SW 1271 (cell line): ENCODE measurements at regions not wholly inside any gene's neighbourhood (a gene's known extent, or its start where the extent isn't known, plus 50 kb on each side); places are given as distances from the start of the nearest gene placed in this dataset.
"Not testable (repeated sequence)": the region's sequence is repeated elsewhere in the genome, so short reads cannot be mapped to it uniquely, and the experiment has no call there.

Experiments used
- DNase-seq, 2 experiments: peaks; one replicate each; lab custom pipeline; 2025; lab: John Stamatoyannopoulos, UW

DNA sequence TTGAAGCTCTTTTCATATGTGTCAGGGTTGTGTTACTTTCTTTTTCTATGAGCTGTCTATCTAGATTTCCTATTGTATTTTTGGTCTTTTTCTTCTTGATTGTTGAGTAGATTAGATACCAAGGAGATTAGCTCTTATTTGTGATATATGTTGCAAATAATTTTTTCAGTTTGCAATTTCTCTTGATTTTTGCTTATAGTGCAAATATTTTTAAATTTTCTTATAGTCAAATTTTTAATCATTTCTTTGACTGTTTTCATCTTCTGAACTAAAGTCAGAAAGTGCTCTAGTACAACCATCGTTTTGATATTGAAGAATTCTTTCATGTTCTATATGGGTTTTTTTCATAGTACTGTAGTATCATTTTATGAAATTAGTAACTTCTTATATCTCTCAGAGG, 193.7 kb downstream of the OSTF1 start:
- no peak for DNase-seq

DNA sequence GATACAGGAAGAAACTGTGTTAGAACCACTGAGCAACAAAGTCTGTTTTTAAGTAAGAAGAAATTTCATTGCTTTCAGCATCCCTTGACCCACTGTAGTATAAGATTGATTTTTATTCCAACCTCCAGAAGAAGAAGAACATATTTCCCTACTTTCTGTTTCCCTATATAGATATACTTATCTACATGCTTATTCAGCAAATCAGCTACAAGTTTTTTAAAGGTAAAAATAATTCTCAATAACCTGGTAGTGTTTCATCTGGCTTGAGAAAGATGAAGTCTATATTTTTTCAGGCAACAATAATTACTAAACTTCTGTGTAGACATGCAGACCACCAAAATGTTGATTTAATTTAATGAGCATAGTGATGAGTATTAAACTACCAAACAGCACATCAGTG, 201.0 kb downstream of the OSTF1 start:
- DNase-seq, result no peak

DNA sequence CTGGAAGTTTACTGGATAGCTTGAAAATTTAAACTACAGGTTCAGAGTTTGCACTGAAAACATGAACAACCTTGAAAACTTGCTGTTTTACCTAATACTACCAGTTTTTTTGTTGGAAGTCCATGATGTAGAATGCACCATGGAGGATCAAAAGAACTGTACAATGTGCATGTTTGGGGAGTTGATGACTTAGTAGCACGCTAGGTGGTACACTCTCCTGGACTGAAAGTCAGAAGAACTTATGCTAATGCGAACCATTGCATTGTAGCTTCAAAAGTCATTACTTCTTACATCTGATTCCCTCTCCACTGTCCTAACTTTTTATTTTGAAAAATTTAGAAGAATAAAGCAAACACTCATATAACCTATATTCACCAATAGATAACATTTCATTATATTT, 211.0 kb downstream of the OSTF1 start:
- DNase-seq, result no peak

DNA sequence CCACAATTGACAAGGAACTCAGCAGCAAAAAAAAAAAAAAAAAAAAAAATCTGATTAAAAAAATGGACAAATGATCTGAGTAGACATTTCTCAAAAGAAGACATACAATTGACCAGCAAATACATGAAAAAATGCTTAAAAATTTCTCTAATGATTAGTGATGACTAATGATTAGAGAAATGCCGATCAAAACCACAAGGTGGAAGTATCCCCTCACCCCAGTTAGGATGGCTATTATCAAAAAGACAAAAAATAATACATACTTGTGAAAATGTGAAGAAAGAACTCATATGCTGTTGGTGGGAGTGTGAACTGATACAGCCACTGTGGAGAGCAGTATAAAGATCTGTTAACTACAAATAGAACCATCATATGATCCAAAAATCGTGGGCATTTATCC, 245.3 kb downstream of the OSTF1 start:
- DNase-seq, result no peak

DNA sequence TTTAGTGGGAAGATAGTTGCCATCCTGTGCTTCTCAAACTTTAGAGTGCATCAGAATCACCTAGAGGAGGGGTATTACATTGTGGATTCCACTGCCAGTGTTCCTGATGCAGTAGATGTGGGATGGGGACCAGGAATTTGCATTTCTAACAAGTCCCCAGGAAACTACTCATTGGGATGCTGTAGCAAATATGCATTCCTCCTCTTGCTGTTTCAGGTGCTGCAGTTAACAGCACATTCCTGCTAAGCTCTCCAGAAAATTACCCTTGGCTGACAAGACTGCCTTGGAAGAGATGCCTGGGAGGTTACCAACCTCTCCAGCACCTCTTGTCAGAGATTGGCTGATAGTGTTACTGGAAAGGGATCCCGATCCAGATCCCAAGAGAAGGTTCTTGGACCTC, 270.5 kb downstream of the OSTF1 start:
- DNase-seq, result no peak

DNA sequence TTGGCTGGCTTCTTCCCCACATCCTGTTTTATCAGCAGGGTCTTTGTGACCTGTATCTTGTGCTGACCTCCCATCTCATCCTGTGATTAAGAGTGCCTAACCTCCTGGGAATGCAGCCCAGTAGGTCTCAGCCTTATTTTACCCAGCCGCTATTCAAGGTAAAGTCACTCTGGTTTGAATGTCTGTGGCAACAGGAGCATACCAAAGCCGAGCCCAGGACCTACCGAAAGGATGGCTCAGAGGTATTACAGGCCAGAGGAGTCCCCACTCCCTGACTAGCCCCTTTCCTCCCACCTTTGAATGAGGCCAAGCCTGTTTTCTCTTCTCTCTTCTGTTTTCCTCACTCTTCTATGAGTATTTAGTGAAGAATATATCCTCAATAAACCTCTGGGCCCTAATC, 271.3 kb downstream of the OSTF1 start:
- no peak for DNase-seq

DNA sequence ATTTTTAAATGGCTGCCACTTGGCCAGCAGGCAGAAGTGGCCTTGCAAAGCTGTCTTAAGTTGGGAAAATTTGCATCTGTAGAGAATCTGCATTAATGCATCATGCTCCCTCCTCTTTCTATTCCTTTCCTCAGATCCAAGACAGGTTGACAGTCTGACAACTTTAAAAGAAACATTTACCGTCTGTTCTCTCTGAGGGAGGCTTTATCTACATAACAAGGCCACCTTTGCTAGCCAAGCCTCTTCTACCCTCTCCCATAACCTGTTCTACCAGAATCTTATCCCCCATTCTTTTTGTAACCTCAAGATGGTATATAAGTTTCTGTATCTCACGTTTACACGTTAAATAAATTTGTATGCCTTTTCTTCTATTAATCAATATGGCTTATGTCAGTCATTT, 271.9 kb downstream of the OSTF1 start:
- DNase-seq, result no peak

DNA sequence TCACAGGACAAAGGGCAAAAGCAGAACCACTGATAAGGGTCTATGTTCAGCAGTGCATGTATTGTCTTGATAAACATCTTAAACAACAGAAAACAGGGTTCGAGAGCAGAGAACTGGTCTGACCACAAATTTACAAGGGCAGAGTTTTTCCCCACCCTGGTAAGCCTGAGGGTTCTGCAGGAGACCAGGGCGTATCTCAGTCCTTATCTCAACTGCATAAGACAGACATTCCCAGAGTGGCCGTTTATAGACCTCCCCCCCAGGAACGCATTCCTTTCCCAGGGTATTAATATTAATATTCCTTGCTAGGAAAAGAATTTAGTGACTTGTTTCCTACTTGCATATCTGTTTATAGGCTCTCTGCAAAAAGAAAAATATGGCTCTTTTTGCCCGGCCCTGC, 274.1 kb downstream of the OSTF1 start:
- not testable (repeated sequence) for DNase-seq

DNA sequence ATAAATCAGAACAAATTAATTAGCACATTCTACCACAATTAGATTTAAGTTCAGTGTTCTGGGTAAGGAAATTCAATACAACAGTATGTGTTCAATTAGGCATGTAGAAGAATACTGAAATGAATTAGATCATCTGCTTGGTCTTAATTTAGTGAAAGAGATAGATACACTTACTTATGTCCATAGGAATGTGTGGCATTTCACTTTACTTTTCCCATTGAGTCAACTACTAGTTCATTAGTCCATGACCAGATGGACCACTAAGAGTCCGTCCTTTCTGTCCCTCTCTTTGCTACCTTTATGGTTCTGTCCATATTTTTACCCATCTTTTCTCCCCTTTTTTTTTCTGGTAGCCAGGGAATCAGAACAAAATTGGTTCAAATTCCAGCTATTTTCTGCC, 276.9 kb downstream of the OSTF1 start:
- no peak for DNase-seq

DNA sequence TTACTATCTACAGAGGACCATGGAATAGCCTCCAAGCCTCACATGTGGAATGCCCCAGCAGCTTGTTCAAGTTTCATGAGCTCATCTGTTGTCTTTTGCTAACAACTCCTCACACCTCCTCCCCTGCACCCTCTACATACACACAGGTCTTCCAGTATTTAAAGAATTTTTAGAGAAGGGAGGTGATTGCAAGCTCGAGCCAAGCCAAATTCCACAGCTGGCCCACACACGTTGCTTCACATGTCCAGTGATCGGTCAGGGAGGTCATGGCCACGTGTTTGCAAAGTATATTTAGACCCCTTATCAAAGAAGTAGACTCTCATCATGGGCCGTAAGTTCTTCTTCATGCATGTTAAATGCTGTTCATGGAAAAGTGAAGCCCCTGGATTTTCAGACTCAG, 281.7 kb downstream of the OSTF1 start:
- no peak for DNase-seq

DNA sequence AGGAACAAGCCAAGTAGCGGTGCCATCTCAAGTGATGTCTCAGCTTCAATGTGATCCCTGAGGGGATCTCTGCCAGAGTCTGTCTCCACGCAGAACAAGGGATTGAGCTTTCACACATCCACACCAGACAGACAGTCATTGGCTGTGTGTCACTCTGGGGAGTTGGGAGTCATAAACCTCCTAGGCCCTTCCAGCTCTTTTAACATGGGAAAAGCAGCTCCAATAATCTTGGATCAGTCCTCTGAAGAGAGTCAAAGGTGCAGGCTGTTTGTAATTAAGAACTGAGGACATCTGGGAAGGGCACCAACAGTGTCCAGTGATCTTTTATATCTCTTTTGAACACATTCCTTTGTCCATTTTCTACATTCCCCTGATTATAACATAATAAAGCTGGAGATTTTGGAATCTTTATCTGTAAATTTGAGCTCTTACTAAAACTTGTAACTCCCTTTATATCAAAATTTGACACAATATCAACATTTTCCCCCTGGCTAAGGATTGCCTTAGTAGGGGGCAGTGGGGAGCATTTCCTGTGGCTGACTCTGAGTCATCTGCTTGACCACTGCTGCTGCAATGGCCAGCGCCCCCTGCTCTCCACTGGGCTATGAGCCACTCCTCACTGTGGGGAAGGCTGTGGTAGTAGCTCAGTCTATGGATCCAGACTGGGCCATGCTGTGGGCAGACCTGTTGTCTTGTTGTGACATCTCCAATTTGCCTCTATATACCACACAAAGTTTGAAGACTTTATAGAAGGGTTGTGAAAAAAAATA, 284.4 kb downstream of the OSTF1 start:
- DNase-seq, result no peak

DNA sequence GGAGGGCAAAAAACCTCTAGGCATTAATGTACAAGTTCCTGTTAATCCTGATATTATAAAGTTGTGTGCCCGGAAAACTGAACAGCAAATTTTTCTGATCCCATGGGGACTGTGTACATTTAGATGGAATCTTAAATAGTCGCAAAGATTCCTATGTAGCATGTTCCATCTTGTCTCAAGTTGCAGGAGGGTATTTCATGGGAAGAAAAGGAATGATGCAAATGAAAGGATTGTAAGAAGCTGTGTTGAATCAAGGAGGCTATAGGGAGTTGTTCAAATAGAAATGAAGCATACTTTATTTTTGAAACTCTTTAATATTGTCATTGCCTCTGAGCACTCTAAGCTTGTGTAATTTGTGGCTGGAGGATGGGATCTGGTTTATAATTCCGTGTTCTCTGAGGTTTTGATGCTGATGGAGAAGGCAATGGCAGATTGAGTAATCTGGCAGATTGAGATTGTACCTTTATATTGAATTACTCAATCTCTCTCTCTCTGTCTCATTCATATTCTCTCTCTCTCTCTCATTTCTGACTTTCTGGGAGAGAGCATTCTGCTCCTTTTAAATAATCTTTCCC, 288.5 kb downstream of the OSTF1 start:
- no peak for DNase-seq

DNA sequence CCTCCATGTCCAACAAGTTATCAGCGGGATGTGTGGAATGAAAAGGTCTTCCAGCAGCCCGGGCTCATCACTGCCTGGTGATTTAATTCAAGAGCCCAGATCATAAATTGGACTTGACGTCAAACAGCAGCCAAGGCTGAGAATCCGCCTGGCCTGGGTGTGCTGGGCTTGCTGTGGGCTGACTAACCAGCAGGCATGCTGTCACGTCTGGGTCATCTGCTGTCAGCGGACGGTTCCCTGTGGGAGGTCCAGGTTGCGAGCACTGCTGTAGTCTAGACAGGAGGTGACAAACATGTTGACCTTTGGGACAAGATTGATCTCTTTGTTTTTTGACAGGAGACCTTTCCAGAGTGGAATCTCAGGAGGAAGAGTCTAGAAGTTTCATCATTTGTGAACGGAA, 289.7 kb downstream of the OSTF1 start:
- no peak for DNase-seq

DNA sequence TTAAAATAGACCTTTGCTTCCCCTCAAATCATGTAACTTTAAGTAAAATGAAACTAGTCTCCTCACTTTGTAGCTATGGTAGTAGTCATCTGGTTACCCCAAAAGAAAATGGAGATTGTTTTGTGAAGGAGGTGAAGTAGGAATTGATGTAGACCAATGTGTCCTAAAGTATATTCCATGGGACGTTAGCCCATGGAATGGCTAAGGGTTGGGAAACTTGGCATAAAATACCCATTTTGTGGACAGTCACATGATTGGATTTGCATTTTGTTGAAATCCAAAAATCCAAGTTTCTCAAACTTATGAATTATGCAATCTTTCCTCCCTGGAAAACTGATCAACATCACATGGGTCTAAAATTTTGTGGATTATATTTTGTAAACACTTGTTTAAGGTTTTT, 290.6 kb downstream of the OSTF1 start:
- DNase-seq, result no peak

DNA sequence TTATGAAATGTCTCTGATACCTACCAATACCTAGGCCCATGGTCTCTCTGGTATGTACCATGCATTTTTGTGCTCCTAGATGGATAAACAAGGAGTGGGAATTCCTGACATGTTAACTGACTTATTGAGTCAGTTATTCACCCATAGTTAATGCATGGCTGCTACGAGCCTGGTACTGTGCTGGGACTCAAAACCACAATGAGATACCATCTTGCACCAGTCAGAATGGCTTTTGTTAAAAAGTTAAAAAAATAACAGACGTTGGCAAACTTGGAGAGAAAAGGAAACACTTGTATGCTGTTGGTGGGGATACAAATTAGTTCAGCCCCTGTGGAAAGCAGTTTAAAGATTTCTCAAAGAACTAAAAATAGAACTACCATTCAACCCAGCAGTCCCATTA, 293.8 kb downstream of the OSTF1 start:
- no peak for DNase-seq

DNA sequence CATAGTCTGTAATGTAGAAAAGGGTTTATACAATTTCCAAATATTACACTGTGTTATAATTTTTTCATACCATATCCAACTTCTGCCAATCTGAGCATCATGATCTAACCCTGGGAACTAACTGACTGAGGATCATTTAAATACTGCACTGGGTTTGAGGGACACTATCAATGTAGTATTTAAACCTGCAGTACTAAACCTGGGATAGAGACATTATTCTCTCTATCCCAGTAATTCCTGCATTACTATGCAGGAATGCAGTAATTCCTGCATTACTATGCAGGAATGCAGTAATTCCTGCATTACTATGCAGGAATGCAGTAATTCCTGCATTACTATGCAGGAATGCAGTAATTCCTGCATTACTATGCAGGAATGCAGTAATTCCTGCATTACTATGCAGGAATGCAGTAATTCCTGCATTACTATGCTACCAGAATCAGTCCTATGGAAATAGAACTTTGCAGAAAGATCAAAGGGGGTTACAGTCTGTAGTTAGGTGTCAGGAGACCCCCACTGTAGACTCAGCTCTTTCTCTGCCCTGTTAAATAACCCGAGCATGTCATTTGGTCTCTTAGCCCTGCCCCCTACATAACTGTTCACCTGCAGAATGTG, 295.2 kb downstream of the OSTF1 start:
- not testable (repeated sequence) for DNase-seq

DNA sequence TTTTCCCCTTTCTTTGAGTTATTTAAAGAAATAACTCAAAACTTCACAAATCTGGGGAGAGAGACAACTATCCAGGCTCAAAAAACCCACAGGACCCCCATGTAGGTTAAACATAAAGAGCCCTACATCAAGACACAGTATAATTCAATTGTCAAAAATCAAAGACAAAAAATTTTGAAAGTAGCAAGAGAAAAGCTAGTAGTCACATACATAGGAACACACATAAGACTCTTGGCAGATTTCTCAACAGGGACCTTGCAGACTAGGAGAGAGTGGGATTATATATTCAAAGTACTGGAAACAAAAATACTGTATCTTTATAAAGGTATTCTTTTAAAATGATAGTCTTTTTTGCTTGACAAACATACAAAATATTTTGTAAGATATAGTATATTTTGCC, 296.9 kb downstream of the OSTF1 start:
- no peak for DNase-seq

DNA sequence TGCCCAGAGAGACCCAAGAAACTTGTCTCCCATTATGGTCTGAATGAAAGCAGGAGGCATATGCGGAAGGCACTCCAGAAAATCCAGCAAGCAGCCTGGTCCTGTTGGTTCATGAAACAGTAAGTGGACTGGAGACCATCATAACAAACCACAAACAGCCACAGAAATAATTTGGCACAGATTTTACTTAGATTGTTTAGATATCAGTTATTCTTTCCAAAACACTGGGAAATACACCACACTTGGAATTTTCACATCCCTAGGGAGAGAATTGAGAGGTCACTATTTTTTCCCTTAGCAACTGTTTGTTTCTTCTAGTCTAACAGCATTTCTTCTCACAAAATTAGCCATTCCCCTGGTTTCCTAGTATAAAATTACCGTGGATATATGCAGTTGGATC, 300.8 kb downstream of the OSTF1 start:
- DNase-seq, result no peak

DNA sequence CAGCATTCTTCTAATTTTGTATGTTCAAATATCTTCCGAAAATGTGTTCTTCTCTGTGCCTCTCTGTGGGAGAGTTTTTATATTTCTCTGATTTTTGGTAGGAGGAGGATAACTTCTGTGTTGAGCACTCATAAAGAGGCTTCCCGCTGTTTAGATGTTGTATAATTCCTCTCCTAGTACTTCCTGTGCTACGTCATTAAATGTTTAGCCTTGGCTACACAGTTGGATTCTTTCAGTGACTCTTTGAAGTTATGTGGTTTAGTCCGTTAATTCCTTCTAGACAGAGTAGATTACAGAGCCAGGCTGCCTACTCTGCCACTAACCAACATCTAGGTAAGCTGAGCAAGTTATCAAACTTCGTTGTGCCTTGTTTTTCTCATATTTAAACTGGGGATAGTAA, 302.6 kb downstream of the OSTF1 start:
- no peak for DNase-seq

DNA sequence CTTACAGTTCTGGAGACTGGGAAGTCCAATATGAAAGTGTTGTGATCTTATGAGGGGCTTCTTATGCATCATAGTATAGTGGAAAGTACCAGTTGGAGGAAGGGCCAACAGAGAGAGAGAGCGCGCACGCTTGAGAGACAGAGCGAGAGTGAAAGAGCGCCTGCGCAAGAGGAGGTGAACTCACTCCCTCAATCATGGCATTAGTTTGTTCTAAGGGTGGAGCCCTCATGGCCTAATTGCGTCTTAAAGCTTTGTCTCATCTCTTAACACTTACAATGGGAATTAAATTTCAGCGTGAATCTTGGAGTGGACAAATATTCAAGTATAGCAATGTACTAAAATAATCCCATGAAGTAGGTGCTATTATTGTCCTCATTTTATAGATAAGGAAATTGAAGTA, 303.2 kb downstream of the OSTF1 start:
- no peak for DNase-seq

DNA sequence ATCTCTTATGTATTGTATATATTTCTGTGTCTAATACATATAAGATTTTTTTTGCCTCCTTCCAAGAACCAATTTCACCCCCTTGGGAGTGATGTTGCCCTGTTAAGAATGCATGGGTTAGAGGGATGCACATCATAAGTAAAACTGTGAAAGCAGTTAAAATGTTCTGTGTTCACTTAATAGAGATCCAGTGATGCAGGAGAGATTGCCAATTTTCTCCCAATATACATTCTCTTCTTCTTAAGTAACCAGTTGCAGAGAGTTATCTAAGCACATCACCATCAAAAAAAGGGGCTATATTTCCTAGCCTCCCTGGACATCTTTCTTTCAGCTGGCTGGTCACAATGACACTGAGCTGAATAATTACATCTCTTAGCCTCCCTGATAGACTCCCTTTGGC, 307.0 kb downstream of the OSTF1 start:
- no peak for DNase-seq

DNA sequence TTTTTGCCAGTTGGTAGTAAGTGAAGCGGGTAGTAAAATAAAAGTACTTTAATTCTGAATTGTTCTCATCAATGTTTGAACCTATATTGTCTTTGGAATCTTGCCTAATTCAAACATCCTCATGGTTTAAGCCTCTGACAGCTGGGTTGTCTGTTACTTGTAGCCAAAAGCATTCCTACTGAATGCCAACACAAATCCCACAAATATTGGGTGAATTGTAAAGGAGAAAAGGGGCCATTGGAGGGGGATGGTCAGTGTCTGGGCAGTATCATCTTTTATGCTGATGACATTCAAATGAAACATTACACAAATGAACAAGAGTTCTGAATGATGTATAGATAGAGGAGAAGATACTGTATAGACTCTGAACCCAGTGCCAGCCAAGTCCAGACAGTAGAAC, 309.5 kb downstream of the OSTF1 start:
- DNase-seq, result no peak

DNA sequence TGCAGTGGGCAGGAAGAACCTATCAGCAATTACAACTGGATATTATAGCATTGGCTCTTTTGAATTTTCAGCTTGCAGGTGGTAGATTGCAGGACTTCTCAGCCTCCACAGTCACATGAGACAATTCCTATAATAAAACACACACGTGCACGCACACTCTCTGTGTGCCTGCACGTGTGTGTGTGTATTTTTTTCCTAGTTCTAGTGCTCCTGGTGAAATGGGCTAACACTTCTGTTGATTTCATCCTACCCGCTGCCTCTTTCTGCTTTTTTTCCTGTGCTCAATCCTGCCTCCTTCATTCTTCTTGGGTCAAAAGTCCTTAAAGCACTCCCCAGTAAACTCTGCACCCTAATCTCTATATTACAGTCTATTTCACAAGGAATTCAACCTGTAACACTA, 320.1 kb downstream of the OSTF1 start:
- DNase-seq, result no peak

DNA sequence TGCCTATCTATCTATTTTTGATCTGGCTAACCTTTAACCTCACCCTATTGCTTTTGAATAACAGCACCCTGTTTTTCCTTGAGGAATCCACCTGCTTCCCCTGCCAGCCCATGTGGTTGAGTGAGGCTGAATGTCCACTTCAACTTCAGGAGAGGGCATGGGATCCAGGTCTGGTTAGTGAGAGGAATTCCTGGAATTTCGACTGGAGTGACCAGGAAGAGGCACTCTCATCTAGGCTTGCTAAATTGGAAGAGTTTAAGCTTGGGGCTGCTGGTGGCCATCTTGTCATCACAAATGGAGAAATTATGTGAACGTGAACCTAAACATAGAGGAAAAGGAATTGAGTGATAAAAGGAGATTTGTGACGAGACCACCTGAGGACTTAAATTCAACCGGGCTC, 322.1 kb downstream of the OSTF1 start:
- DNase-seq, result no peak
